Spleen (tissue), 11 donors: ENCODE measurements at regions not wholly inside any gene's neighbourhood (a gene's known extent, or its start where the extent isn't known, plus 50 kb on each side); places are given as distances from the start of the nearest gene placed in this dataset.

Experiments used
- DNase-seq: peaks from one replicate; pipeline ENCODE4 v3.0.0-alpha.2; 2020
- H3K27ac ChIP-seq, 8 donors: fragments of 200-600 bp; sonication (generic) in 7 of 8; 1 replicate in 4 of 8; 2 replicates in 4 of 8; pipeline versions ENCODE4 v1.5.0 to v1.8.0; 2016 to 2021; ENCODE audit warnings: inconsistent platforms in 4 of 8, mild to moderate bottlenecking in 4 of 8, moderate library complexity in 1 of 8
- H3K27me3 ChIP-seq, 7 donors: fragments of 200-600 bp; sonication (generic) in 6 of 7; replicated peaks in 1 of 7; 1 replicate in 4 of 7; 2 replicates in 3 of 7; pipeline versions ENCODE4 v1.5.0 to v1.8.0; 2016 to 2021; ENCODE audit warnings: inconsistent platforms in 3 of 7, mild to moderate bottlenecking in 1 of 7
- H3K36me3 ChIP-seq, 6 donors: fragments of 200-600 bp; sonication (generic) in 5 of 6; 1 replicate in 4 of 6; 2 replicates in 2 of 6; pipeline versions ENCODE4 v1.5.0 to v1.8.0; 2016 to 2021; ENCODE audit warnings: inconsistent platforms in 2 of 6
- H3K4me1 ChIP-seq, 6 donors: fragments of 200-600 bp; sonication (generic) in 5 of 6; 1 replicate in 3 of 6; 2 replicates in 3 of 6; pipeline versions ENCODE4 v1.5.0 to v1.8.0; 2016 to 2021; ENCODE audit warnings: inconsistent platforms in 3 of 6
- H3K4me3 ChIP-seq, 8 donors: fragments of 200-600 bp; sonication (generic) in 7 of 8; 1 replicate in 4 of 8; 2 replicates in 4 of 8; pipeline versions ENCODE4 v1.5.0 to v1.8.0; 2016 to 2021; ENCODE audit warnings: inconsistent platforms in 4 of 8, mild to moderate bottlenecking in 4 of 8, moderate library complexity in 2 of 8
- H3K9me3 ChIP-seq, 8 donors: fragments of 200-600 bp; sonication (generic) in 7 of 8; 1 replicate in 4 of 8; 2 replicates in 4 of 8; pipeline versions ENCODE4 v1.5.0 to v1.8.0; 2016 to 2021; ENCODE audit warnings: inconsistent platforms in 4 of 8
- POLR2A ChIP-seq, 3 donors: fragments of 450-650 bp; IDR thresholded peaks; one replicate each; pipeline ENCODE4 v1.5.1; 2017; ENCODE audit warnings: antibody characterized with exemption in 3 of 3, mild to moderate bottlenecking in 1 of 3
- POLR2AphosphoS5 ChIP-seq, 3 donors: sonication (generic); formaldehyde crosslinking; IDR thresholded peaks; one replicate each; pipeline ENCODE4 v1.5.1; 2017; ENCODE audit warnings: antibody characterized with exemption in 3 of 3
- WGBS, 5 donors: extraction: QIAGEN DNeasy Blood & Tissue Kit in 3 of 5; methylation state at CpG; one replicate each; pipeline versions ENCODE4 v1.1.5 to v1.1.7; 2013 to 2018; 5-methylcytosine and 5-hydroxymethylcytosine counted together
- intact Hi-C: fragments of 100-400 bp; cut with DNase I; formaldehyde crosslinking; loops from one replicate; pipeline ENCODE4 v1.15.0; 2023; ENCODE audit warnings: low total_unique reads
- TF ChIP-seq, protein P1 (sequence below), 11 experiments: fragments of 200-600 bp in 7 of 11; fragments of 450-650 bp in 4 of 11; sonication (generic) in 4 of 11; IDR thresholded peaks in 8 of 11; conservative IDR thresholded peaks in 3 of 11; 1 replicate in 7 of 11; 2 replicates in 4 of 11; pipeline versions ENCODE4 v1.4.0 to v1.8.0; 2016 to 2021; ENCODE audit warnings: antibody characterized with exemption in 11 of 11, inconsistent platforms in 4 of 11, mild to moderate bottlenecking in 1 of 11
- donor health status: healthy with polysubstance abuse.
- donor health status: DM: no; HTN: no; CAD: no; lungs with moderate emphysema.
- donor health status: DM: no; HTN: no; CAD: no.
- donor health status: Bipolar disorder and iron deficiency.
- donor health status: healthy.
- donor health status: DM: no; HTN: no; CAD: no.
- donor health status: DM: yes; HTN: yes; CAD: no.

DNA sequence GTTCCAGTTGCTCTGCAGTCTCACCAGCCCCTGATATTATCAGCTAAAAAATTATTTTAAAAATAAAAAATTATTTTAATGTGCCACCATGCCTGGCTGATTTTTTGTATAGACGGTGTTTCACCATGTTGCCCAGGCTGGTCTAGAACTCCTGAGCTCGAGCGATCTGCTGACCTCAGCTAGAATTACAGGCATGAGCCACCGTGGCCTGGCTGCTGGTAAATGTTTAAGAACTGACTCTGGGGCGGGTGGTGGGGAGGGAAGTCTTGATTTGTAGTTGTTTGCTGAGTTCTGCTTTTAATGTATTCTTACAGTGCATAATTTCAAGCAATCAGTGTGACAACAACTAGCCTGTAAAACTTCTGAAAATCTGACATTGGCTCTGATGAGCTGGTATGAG is 120.9 kb upstream of the PLET1 start:
- WGBS, 5 donors: 61 to 71% (median 64%) methylated on average over 5 of the region's 5 CpGs
- no peak for DNase-seq
- Histone ChIP-seq H3K4me1 (no peaks in the 10 kb centered on the region), H3K27ac (no peak overlapping the region), H3K27me3 (no peaks in the 10 kb centered on the region), H3K36me3 (no peaks in the 10 kb centered on the region), H3K4me3 (no peak overlapping the region), H3K9me3 (peaks cover 0 to 10% (median 2%) of the 10 kb centered on the region in 8 donors)
- TF ChIP-seq POLR2AphosphoS5 (IDR thresholded peaks at IDR 0.05) (no peak), POLR2A (IDR thresholded peaks at IDR 0.05) (no peak)
- TF ChIP-seq, protein P1, sequence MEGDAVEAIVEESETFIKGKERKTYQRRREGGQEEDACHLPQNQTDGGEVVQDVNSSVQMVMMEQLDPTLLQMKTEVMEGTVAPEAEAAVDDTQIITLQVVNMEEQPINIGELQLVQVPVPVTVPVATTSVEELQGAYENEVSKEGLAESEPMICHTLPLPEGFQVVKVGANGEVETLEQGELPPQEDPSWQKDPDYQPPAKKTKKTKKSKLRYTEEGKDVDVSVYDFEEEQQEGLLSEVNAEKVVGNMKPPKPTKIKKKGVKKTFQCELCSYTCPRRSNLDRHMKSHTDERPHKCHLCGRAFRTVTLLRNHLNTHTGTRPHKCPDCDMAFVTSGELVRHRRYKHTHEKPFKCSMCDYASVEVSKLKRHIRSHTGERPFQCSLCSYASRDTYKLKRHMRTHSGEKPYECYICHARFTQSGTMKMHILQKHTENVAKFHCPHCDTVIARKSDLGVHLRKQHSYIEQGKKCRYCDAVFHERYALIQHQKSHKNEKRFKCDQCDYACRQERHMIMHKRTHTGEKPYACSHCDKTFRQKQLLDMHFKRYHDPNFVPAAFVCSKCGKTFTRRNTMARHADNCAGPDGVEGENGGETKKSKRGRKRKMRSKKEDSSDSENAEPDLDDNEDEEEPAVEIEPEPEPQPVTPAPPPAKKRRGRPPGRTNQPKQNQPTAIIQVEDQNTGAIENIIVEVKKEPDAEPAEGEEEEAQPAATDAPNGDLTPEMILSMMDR (IDR thresholded peaks at IDR 0.05 in 8 of 11, conservative IDR thresholded peaks at IDR 0.05 in 3 of 11): no peak
- intact Hi-C loops: no loop called here

DNA sequence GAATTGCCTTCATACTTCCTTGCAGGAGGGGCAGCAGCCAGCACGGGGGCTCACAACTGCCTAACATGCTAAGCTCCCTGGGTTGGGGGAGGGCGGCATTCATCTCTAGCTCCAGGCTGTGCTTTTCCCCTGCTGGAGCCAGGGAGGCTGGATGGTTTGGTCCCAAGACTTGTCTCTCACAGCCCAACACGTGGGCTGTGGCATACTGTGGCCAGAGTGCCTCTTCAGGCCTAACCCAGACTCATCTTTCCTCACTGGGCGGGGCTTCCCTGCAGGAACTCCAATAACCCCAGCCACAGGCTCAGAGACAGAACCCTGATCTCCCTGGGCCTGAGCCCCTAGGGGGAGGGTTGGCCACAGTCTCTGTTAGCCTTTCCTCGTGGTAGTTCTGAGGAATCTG is 121.9 kb upstream of the PLET1 start:
- H3K27me3 ChIP-seq: no peaks in the 10 kb centered on the region
- peaks cover 0 to 15% (median 8%) of the 10 kb centered on the region in 8 donors for H3K9me3 ChIP-seq
- no peak for TF ChIP-seq POLR2A (IDR thresholded peaks at IDR 0.05)
- no peak for TF ChIP-seq POLR2AphosphoS5 (IDR thresholded peaks at IDR 0.05)
- TF ChIP-seq, protein P1 (IDR thresholded peaks at IDR 0.05 in 8 of 11, conservative IDR thresholded peaks at IDR 0.05 in 3 of 11): no peak
- 58 to 81% (median 69%) methylated on average over 4 to 5 of the region's 5 CpGs for WGBS, 5 donors
- H3K36me3 ChIP-seq: no peaks in the 10 kb centered on the region
- no peak overlapping the region for H3K4me3 ChIP-seq
- intact Hi-C loops: no loop called here
- H3K27ac ChIP-seq: no peak overlapping the region
- no peaks in the 10 kb centered on the region for H3K4me1 ChIP-seq
- DNase-seq: no peak

DNA sequence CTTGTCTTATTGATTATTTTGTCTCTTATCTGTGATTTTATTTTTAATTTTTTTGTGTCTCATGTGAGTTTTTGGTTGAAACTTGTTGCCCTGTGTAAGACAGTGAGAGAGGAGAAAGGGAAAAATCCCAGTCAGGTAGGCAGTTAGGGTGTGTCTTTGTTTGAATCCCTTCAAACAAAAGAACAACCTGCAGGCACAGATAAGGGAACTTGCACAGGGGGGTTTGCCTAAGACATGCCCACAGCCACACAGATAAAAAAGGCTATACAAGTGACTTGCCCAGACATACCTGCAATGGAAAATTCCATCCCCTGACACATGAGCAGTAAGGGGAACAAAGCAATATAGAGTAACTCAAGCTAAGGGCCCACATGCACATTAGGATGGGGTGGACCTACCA is 127.8 kb upstream of the PLET1 start:
- no peak overlapping the region for H3K4me3 ChIP-seq
- intact Hi-C loops: no loop called here
- no peaks in the 10 kb centered on the region for H3K36me3 ChIP-seq
- DNase-seq: no peak
- TF ChIP-seq POLR2AphosphoS5 (IDR thresholded peaks at IDR 0.05): no peak
- TF ChIP-seq, protein P1 (IDR thresholded peaks at IDR 0.05 in 8 of 11, conservative IDR thresholded peaks at IDR 0.05 in 3 of 11): no peak
- TF ChIP-seq POLR2A (IDR thresholded peaks at IDR 0.05): no peak
- H3K9me3 ChIP-seq: peaks cover 0 to 29% (median 14%) of the 10 kb centered on the region in 8 donors
- H3K4me1 ChIP-seq: no peaks in the 10 kb centered on the region
- no peak overlapping the region for H3K27ac ChIP-seq
- H3K27me3 ChIP-seq: no peaks in the 10 kb centered on the region

DNA sequence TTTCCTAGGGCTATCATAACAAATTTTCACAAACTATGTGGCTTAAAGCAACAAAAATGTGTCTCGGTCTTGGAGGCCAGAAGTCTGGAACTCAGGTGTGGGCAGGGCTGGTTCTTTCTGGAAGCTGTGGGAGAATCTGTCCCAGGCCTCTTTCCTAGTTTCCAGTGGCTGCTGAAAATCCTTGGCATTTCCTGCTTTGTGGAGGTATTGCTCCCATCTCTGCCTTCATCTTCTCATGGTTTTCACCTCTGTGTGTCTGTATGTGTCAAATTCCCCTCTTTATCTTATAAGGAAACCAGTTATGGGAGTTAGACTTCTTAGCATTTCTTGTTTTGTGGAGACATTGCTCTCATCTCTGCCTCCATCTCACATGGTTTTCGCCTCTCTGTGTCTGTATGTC is 130.4 kb upstream of the PLET1 start:
- Histone ChIP-seq H3K4me3 (no peak overlapping the region), H3K4me1 (no peaks in the 10 kb centered on the region), H3K9me3 (peaks cover 0 to 29% (median 12%) of the 10 kb centered on the region in 8 donors), H3K36me3 (no peaks in the 10 kb centered on the region), H3K27ac (no peak overlapping the region), H3K27me3 (no peaks in the 10 kb centered on the region)
- DNase-seq: no peak
- no peak for TF ChIP-seq POLR2A (IDR thresholded peaks at IDR 0.05)
- TF ChIP-seq POLR2AphosphoS5 (IDR thresholded peaks at IDR 0.05): no peak
- TF ChIP-seq, protein P1 (IDR thresholded peaks at IDR 0.05 in 8 of 11, conservative IDR thresholded peaks at IDR 0.05 in 3 of 11): no peak
- 41 to 44% (median 43%) methylated on average over 2 of the region's 2 CpGs for WGBS, 5 donors
- intact Hi-C loops: no loop called here
